LNCaP clone FGC (cell line): ENCODE measurements at regions not wholly inside any gene's neighbourhood (a gene's known extent, or its start where the extent isn't known, plus 50 kb on each side); places are given as distances from the start of the nearest gene placed in this dataset.

Experiments used
- DNase-seq: peaks from one replicate; pipeline ENCODE4 v3.0.0-alpha.2; 2011; ENCODE audit warnings: low read depth
- H3K4me3 ChIP-seq: 2 replicates; pipeline ENCODE4 v1.5.1; 2011; ENCODE audit warnings: mild to moderate bottlenecking, low read depth, low read length, control low read depth
- TF ChIP-seq, protein P1 (sequence below): IDR thresholded peaks from 2 replicates; pipeline ENCODE4 v1.5.1; 2012; ENCODE audit warnings: mild to moderate bottlenecking; ENCODE audit not compliant: control insufficient read depth, insufficient read depth; ENCODE audit errors: extremely low read depth

DNA sequence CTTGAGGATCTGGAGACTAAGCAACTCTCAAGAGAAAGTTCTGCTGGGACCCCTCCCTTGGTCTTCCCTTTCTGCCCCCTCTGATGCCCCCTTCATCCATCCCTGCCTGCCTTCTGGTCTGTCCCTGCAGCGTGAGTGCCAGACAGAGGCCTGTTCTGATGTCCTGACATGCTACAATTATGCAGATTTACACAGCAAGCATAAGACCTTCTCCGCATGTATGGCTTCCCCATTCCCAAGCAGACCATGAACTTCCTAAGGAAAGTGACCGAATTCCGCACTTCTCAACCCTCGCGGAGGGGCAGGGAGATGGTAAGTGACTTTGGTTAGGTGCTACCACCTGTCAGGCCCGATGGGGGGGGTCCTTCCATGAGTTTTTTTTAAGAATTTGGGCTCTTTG, 150.1 kb upstream of the SDK2 start:
- no peak overlapping the region for H3K4me3 ChIP-seq
- DNase-seq = no peak
- TF ChIP-seq, protein P1, sequence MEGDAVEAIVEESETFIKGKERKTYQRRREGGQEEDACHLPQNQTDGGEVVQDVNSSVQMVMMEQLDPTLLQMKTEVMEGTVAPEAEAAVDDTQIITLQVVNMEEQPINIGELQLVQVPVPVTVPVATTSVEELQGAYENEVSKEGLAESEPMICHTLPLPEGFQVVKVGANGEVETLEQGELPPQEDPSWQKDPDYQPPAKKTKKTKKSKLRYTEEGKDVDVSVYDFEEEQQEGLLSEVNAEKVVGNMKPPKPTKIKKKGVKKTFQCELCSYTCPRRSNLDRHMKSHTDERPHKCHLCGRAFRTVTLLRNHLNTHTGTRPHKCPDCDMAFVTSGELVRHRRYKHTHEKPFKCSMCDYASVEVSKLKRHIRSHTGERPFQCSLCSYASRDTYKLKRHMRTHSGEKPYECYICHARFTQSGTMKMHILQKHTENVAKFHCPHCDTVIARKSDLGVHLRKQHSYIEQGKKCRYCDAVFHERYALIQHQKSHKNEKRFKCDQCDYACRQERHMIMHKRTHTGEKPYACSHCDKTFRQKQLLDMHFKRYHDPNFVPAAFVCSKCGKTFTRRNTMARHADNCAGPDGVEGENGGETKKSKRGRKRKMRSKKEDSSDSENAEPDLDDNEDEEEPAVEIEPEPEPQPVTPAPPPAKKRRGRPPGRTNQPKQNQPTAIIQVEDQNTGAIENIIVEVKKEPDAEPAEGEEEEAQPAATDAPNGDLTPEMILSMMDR = no peak

GRCh38 chr17:73795730-73796129, 151.5 kb upstream of the SDK2 start:
- no peak for DNase-seq
- TF ChIP-seq, protein P1 = no peak
- no peak overlapping the region for H3K4me3 ChIP-seq

DNA sequence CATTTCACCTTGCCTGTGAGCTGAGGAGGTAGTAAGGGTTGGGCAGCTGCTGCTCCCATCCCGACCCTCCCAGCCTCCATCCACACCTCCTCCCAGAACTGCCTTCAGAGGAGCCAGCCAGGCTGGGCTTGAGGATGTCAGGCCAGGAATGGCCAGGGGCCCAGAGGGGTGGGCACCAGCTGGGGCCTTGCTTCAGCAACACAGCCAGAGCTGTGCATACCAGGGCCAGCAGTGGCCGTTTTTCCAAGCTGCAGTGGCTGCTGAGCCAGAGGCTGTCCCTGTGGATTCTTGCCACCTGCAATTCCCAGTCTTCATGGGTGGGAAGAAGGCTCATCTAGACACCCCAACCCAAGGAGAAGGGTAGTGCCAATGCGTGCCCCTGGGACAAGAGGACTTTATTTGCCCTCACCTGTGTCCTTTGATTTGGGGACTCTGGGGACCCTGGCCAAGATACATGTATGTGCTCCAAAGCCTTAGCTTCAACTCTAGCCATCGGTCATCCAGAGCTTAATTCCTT, 153.4 kb upstream of the SDK2 start:
- no peak overlapping the region for H3K4me3 ChIP-seq
- no peak for DNase-seq

GRCh38 chr17:73798111-73798748, 154.0 kb upstream of the SDK2 start:
- H3K4me3 ChIP-seq = no peak overlapping the region
- no peak for DNase-seq
- TF ChIP-seq, protein P1 = no peak

More for the DNA sequence above, 153.4 kb upstream of the SDK2 start:
- TF ChIP-seq, protein P1 = no peak

- no peak overlapping the region for H3K4me3 ChIP-seq
- TF ChIP-seq, protein P1 = no peak
- DNase-seq = no peak
These were observed 154.9 kb upstream of the SDK2 start for GRCh38 chr17:73799096-73799495.

DNA sequence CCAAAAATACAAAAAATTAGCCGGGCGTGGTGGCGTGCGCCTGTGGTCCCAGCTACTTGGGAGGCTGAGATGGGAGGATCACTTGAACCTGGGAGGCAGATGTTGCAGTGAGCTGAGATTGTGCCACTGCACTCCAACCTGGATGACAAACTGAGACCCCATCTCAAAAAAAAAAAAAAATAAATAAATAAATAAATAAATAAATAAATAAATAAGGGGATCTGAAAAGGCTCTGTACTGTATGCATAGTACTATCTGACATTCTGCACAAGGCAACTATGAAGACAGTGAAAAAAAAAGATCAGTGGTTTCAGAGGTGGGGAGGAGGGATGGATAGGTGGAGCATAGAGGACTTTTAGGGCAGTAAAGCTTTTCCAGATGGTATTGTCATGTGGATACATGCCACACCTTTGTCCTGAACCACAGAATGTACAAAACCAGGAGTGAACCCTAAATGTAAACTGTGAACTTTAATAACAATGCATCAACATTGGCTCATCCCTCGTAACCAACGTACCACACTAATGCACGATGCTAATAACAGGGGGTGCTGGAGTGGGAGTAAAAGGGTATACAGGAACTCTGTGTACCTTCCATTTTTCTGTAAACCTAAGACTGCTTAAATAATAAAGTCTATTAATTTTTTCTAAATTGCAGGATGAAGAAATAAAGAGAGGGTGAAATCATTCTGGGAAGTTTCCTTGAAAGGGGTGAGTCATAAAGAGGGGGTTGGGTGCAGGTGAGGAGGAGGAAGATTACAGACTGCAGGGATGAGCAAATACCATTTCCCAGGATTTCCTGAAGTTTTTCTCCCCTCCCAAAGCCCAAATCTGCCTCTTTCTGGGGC, 155.8 kb upstream of the SDK2 start:
- TF ChIP-seq, protein P1 = no peak
- H3K4me3 ChIP-seq = no peak overlapping the region
- DNase-seq = no peak

GRCh38 chr17:73800893-73801292, 156.6 kb upstream of the SDK2 start:
- no peak for DNase-seq
- H3K4me3 ChIP-seq = no peak overlapping the region
- TF ChIP-seq, protein P1 = no peak
